HUES48 (cell line): ENCODE measurements at regions not wholly inside any gene's neighbourhood (a gene's known extent, or its start where the extent isn't known, plus 50 kb on each side); places are given as distances from the start of the nearest gene placed in this dataset.

Source experiments
- H3K27ac ChIP-seq: one replicate; pipeline ENCODE4 v1.7.0; 2013; ENCODE audit warnings: low read depth, low read length, inconsistent platforms
- H3K27me3 ChIP-seq: 2 replicates; pipeline ENCODE4 v1.6.1; 2013; ENCODE audit warnings: mild to moderate bottlenecking, low read length; ENCODE audit not compliant: control insufficient read depth, insufficient read depth
- H3K36me3 ChIP-seq: 2 replicates; pipeline ENCODE4 v1.6.1; 2013; ENCODE audit warnings: low read length; ENCODE audit not compliant: control insufficient read depth, insufficient read depth
- H3K4me1 ChIP-seq: 2 replicates; pipeline ENCODE4 v1.6.1; 2013; ENCODE audit warnings: mild to moderate bottlenecking, low read length; ENCODE audit not compliant: control insufficient read depth, insufficient read depth
- H3K4me3 ChIP-seq: 2 replicates; pipeline ENCODE4 v1.5.1; 2013; ENCODE audit warnings: mild to moderate bottlenecking, low read depth, low read length
- H3K9ac ChIP-seq: 2 replicates; pipeline ENCODE4 v1.6.1; 2013; ENCODE audit warnings: mild to moderate bottlenecking, low read depth, low read length, moderate library complexity
- H3K9me3 ChIP-seq: 2 replicates; pipeline ENCODE4 v1.6.1; 2013; ENCODE audit warnings: low read length; ENCODE audit not compliant: control insufficient read depth, insufficient read depth

DNA sequence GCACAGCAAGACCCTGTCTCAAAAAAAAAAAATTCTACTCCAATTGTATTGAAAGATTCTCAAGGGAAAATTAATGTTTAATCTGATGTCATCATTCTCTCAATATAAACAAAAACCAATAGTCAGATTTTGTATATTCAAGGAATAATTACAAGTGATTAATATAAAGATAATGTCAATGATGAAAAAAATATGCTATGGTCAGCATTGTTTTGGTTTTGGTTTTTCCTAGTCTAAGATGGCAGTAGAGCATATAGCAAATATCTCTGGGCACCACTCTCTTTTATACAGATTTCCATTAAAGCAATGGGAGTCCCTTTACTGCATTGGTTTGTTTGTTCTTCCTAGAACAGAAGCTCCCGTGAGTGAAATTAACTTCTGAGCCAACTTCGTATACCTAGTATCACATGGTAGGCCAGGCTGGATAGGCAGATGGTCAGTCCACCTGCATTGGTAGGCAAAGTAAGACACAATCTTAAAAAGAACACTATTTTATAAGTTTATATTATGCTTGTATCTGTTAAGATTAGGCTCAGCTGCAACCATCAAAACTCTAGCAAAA lies 523.8 kb upstream of the JARID2 start:
- Histone ChIP-seq H3K27me3 (no peaks in the 10 kb centered on the region), H3K36me3 (no peaks in the 10 kb centered on the region), H3K27ac (no peak overlapping the region), H3K4me3 (no peak overlapping the region), H3K4me1 (0 out of 2 replicates have a peak, but pooled peaks cover 7% of the 10 kb centered on the region), H3K9me3 (no peaks in the 10 kb centered on the region), H3K9ac (no peak overlapping the region)

DNA sequence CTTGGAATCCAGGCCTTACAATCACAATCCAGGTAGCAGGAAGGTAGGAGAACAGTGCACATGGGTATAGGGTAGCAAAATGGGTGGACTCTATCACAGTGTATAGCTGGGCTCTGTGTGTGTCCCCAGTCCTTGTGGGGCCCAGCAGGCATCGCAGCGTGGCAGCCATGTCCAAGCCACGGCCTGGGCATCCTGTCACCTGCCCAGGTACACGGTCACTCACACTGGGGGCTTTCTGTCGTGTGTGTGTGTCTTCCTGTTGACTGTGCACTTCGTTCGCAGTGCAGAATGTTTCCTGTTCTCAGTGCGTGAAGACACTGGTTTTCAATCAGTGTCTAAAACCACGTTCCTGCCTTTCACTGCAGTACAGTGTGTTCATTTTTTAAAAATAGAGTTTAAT lies 523.2 kb upstream of the JARID2 start:
- Histone ChIP-seq H3K27ac (no peak overlapping the region), H3K9ac (no peak overlapping the region), H3K4me1 (0 out of 2 replicates have a peak, but pooled peaks cover 7% of the 10 kb centered on the region), H3K36me3 (no peaks in the 10 kb centered on the region), H3K4me3 (no peak overlapping the region), H3K9me3 (no peaks in the 10 kb centered on the region), H3K27me3 (no peaks in the 10 kb centered on the region)

DNA sequence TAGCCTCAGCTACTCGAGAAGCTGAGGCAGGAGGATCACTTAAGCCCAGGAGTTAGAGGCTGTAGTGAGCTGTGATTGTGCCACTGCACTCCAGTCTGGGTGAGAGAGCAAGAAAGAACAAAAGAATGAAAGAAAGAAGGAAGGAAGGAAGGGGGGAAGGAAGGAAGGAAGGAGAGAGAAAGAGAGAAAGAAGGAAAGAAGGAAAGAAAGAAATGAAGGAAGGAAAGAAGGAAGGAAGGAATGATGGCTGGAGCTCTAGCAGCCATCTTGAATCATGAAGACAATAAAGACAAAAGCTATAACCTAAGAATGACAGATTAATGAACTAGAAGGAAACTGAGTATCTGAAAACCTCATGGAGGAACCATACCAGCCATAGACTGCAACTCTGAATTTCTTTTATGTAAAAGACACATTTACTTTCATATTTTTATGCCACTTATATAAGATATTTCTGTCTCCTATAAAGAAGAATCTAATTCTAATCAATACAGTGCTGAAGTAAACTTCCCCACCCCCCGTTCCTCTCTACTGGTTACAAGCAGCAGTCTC lies 522.3 kb upstream of the JARID2 start:
- Histone ChIP-seq H3K4me3 (no peak overlapping the region), H3K36me3 (no peaks in the 10 kb centered on the region), H3K9me3 (no peaks in the 10 kb centered on the region), H3K4me1 (peaks cover 9% of the 10 kb centered on the region), H3K27me3 (no peaks in the 10 kb centered on the region), H3K9ac (no peak overlapping the region), H3K27ac (no peak overlapping the region)

DNA sequence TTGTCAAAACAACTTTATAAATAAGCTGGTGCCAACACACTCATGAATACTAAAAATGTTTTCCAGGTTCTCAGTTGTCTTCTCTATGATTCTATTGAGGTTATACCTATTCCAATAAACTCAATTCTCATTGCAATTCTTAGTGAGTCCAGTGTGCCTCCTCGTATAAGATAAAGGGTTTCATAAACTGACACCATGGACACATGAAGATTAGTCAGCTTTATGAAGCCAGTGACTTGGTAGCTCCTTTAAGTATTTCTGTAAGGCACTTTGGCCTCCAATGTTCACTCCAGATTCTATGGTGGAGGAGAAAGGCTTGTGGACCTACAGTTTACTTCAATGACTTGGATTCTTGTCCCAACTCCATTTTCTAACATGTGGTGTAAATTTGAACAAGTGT lies 521.3 kb upstream of the JARID2 start:
- H3K9me3 ChIP-seq = no peaks in the 10 kb centered on the region
- peaks cover 19% of the 10 kb centered on the region for H3K4me1 ChIP-seq
- H3K27me3 ChIP-seq = no peaks in the 10 kb centered on the region
- H3K4me3 ChIP-seq = no peak overlapping the region
- H3K27ac ChIP-seq = no peak overlapping the region
- H3K36me3 ChIP-seq = no peaks in the 10 kb centered on the region
- no peak overlapping the region for H3K9ac ChIP-seq

DNA sequence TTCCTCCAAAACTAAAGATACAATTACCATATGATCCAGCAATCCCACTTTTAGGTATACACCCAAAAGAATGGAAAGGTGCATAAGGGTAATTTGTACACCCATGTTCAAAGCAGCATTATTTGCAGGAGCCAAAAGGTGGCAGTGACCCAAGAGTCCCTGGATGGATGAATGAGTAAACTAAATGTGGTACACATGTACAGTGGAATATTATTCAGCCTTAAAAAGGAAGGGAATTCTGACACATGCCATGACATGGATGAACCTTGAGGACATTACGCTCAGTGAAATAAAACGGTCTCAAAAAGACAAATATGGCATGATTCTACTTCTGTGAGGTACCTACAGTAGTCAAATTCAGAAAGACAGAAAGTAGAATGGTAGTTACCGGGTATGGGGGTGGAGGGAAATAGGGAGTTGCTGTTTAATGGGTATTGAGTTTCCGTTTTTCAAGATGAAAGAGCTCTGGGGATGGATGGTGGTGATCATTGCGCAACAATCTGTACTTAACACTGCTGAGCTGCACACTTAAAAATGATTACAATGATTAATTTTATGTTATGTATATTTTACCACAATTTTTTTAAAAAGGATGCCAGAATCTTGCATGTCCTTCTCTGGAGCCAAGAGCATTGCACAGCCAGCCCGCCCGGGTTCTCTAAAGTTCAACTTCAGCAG lies 518.9 kb upstream of the JARID2 start:
- H3K4me1 ChIP-seq = peaks cover 16% of the 10 kb centered on the region

DNA sequence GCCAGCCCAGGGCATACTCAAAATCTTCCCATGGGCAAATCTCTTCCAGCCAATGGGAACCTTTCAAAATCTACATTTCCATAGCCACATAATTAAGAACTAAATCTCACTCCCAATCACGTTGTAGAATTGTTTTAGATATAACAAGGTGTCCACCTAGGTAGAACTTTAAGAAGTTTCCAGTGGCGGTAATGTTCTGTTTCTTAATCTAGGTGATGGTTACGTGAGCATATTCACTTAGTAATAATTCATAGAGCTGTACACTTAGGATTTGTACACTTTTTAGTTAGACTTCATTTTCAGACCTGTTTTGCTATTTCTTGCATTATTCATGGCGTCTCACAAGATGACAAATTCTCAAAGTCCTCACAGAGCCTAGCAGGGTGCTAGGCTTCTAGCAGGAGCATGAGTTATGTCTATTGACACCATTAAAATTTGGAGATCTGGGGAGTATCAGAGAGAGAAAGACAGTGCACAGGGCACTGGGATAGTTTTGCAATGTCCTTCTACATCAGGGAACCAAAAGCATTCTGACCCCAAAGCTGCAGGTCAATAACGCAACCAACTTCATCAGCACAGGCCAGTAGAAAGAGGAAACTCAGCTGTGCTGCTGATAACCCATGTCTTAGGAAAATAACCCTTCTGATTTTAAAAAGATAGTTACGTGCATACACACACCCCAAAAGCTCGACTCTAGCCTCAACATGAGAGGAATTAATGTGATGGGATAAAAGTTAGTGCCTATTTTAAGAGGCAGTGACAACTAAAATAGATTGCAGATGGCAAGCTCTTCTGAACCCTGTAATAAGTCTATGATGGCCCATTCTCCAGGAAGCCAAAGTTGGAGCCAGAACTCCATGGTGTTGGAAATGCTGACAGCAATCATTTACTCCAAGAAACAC lies 518.1 kb upstream of the JARID2 start:
- H3K4me1 ChIP-seq = peaks cover 23% of the 10 kb centered on the region
- H3K9ac ChIP-seq = no peak overlapping the region

More for the DNA sequence above, 518.9 kb upstream of the JARID2 start:
- H3K4me3 ChIP-seq = no peak overlapping the region
- no peaks in the 10 kb centered on the region for H3K27me3 ChIP-seq
- no peaks in the 10 kb centered on the region for H3K9me3 ChIP-seq
- H3K9ac ChIP-seq = no peak overlapping the region
- H3K36me3 ChIP-seq = no peaks in the 10 kb centered on the region
- H3K27ac ChIP-seq = no peak overlapping the region

DNA sequence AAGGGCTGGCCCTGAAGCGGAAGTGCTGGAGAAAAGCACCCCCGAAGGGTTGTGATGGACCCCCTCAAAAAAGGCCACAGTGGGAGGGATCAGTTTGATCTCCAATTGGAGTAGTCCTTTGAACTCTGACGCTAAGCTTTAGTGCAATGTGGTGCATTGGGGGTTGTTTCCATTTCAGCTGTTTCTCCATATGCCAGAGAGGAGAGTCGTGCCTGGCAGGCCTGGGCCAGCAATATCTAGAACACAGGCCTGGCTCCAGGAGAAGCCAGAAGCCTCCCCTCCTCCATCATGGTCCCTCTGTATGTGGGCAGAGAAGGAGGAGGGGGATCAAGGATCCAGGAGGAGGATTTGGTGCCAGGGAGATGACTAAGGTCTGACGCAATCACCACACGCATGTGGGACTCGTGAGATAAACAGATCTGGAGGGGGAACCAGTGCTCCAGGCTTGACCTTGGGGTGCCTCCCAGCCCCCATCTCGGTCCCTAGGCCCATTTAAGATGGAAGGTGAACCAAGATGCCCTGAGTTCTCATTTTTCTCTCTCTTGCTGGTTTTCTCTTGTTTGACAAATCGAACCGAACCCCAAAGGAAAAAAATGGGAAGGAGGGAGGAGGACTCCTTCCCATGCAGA lies 517.4 kb upstream of the JARID2 start:
- H3K27me3 ChIP-seq = no peaks in the 10 kb centered on the region
- peaks cover 27% of the 10 kb centered on the region for H3K4me1 ChIP-seq
- no peak overlapping the region for H3K4me3 ChIP-seq
- H3K36me3 ChIP-seq = no peaks in the 10 kb centered on the region
- no peak overlapping the region for H3K27ac ChIP-seq
- no peaks in the 10 kb centered on the region for H3K9me3 ChIP-seq
- H3K9ac ChIP-seq = no peak overlapping the region

More for the DNA sequence above, 518.1 kb upstream of the JARID2 start:
- H3K36me3 ChIP-seq = no peaks in the 10 kb centered on the region
- no peaks in the 10 kb centered on the region for H3K27me3 ChIP-seq
- no peaks in the 10 kb centered on the region for H3K9me3 ChIP-seq
- no peak overlapping the region for H3K27ac ChIP-seq
- no peak overlapping the region for H3K4me3 ChIP-seq

DNA sequence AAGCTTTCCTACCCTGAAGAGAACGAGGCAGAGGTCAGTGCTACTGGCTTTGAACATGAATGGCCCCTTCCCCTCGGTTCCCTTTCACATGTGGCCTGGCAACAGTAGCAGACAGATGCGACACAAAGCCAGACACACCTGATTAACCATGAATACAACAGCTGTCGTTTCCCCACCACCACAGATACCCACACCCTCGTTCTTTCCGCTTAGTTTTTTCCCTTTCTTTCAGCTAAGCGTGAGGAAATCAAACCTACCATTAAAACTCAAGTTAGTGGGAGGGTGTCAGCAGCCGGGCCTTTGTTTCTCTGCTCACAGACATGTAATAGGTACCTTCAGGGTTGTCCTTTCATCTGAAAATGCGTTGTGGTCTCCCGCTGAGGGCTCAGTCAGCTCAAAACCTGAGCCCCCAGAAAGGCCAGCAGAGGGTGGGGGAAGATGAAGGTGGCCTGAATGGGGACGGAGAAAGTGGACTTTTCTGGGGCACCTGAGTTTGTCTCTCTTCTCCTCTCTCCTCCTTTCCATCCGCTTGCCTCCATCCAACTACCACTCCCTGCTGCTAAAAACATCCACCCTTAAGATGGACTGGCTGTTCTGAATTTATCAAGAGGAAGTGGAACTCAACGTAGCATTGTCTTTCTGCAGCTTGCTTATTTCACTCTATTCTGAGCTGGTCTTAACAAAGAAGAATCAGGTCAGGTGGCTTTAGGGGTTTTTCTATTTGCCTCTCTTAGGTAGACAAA lies 516.6 kb upstream of the JARID2 start:
- Histone ChIP-seq H3K9ac (no peak overlapping the region), H3K27ac (no peak overlapping the region), H3K4me1 (peaks cover 27% of the 10 kb centered on the region)

DNA sequence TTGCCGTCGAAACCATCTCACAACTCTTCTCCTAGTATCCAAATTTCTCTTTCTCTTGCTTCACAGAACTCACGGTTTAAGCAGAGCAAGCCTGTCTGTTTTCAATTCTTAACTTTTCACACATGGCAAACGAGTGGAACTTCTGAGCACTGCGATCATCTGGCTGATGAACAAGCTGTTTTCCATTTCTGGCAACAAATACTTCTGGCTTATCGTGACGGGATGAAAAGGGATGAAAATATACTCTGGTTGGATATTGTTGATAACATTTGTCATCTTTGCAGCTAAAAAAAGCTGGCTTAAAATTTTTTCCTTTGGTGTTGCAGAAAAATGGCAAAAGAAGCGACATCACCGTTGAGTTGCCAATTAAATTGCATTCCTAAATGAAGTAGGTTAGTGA lies 515.2 kb upstream of the JARID2 start:
- H3K36me3 ChIP-seq = no peaks in the 10 kb centered on the region
- no peaks in the 10 kb centered on the region for H3K27me3 ChIP-seq
- no peak overlapping the region for H3K4me3 ChIP-seq
- H3K9ac ChIP-seq = no peak overlapping the region
- H3K9me3 ChIP-seq = no peaks in the 10 kb centered on the region
- H3K27ac ChIP-seq = no peak overlapping the region
- peaks cover 27% of the 10 kb centered on the region for H3K4me1 ChIP-seq

More for the DNA sequence above, 516.6 kb upstream of the JARID2 start:
- no peak overlapping the region for H3K4me3 ChIP-seq
- H3K9me3 ChIP-seq = no peaks in the 10 kb centered on the region
- no peaks in the 10 kb centered on the region for H3K27me3 ChIP-seq
- H3K36me3 ChIP-seq = no peaks in the 10 kb centered on the region

DNA sequence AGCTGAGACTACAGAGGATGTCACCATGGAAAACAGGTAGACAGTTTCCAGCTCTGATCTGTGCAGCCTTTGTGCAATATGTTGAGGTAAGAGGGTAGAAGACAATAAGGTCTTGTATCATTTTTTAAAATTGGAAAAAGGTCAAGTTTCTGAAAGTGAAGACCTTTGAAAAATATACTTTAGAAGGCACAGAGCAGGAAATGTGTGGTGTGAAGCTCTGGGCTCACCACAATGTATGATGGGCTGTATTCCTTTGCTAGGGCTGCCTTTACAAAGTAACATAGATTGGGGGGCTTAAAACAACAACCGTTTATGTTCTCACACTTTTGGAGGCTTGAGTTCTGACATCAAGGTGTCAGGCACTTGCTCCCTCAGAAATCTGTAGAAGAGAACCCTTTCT lies 514.3 kb upstream of the JARID2 start:
- Histone ChIP-seq H3K27me3 (no peaks in the 10 kb centered on the region), H3K27ac (no peak overlapping the region), H3K36me3 (no peaks in the 10 kb centered on the region), H3K9ac (no peak overlapping the region), H3K4me1 (peaks cover 27% of the 10 kb centered on the region), H3K4me3 (no peak overlapping the region), H3K9me3 (no peaks in the 10 kb centered on the region)
